K562 (cell line): ENCODE measurements at regions not wholly inside any gene's neighbourhood (a gene's known extent, or its start where the extent isn't known, plus 50 kb on each side); places are given as distances from the start of the nearest gene placed in this dataset.

Experiments
- ATAC-seq: fragments of 200-7000 bp; cut with Tn5 transposase; 3 replicates; pipeline ENCODE4 v1.9.1; 2020; ENCODE audit warnings: moderate library complexity
- BruUV-seq: library from RNA; stranded (reverse); fragments of 400-500 nt; replicated peaks from 2 replicates; lab custom pipeline; 2021; lab: Mats Ljungman, UMichigan
- CTCF ChIA-PET: fragments of 300-600 bp; formaldehyde crosslinking; extraction: SDS; loops from one replicate; lab custom pipeline; 2021; ENCODE audit warnings: low intra/inter-chr PET ratio; lab: Yijun Ruan, JAX
- POLR2A ChIA-PET: fragments of 300-600, 350-650 bp; sonication (Branson Sonifier 250); formaldehyde crosslinking; extraction: SDS; loops from one replicate; lab custom pipeline; 2021; ENCODE audit warnings: antibody characterized with exemption, inconsistent platforms; lab: Yijun Ruan, JAX
- DNase-seq, 4 experiments: peaks; one replicate each; pipeline versions ENCODE4 v3.0.0 to v3.0.0-alpha.2; 2011 to 2018; ENCODE audit warnings: low spot score in 3 of 4, mixed read lengths in 3 of 4; ENCODE audit errors: extremely low read depth in 1 of 4
- FAIRE-seq: peaks from 2 replicates; lab custom pipeline; 2011; peaks lifted over from hg19 to GRCh38; lab: Jason Lieb, UNC
- H2AFZ ChIP-seq: 2 replicates; pipeline ENCODE4 v1.6.0; 2011; ENCODE audit warnings: low read depth, low read length, control low read depth, inconsistent platforms
- H3K27ac ChIP-seq: fragments of 200-600 bp; 3 replicates; pipeline ENCODE4 v1.8.0; 2011; ENCODE audit warnings: low read depth, mild to moderate bottlenecking, control low read depth, inconsistent platforms, low read length, moderate library complexity, mixed read lengths; ENCODE audit errors: extremely low read depth
- H3K27me3 ChIP-seq, 2 experiments: fragments of 300-600 bp in 1 of 2; 2 replicates in 1 of 2; 3 replicates in 1 of 2; pipeline versions ENCODE4 v1.6.0 to v1.8.0; 2011; ENCODE audit warnings: inconsistent platforms in 2 of 2, low read length in 2 of 2, mild to moderate bottlenecking in 1 of 2, mixed read lengths in 1 of 2, moderate library complexity in 1 of 2; ENCODE audit not compliant: control insufficient read depth in 2 of 2, insufficient read depth in 2 of 2
- H3K36me3 ChIP-seq: fragments of 300-600 bp; 3 replicates; pipeline ENCODE4 v1.8.0; 2011; ENCODE audit warnings: mild to moderate bottlenecking, low read length, inconsistent platforms; ENCODE audit not compliant: control insufficient read depth, insufficient read depth
- H3K4me1 ChIP-seq, 2 experiments: fragments of 200-600 bp in 1 of 2; replicated peaks in 1 of 2; 2 replicates in 1 of 2; 3 replicates in 1 of 2; pipeline versions ENCODE4 v1.5.1 to v1.8.0; 2011; ENCODE audit warnings: inconsistent platforms in 2 of 2, low read length in 2 of 2, mild to moderate bottlenecking in 1 of 2, mixed read lengths in 1 of 2, moderate library complexity in 1 of 2; ENCODE audit not compliant: control insufficient read depth in 2 of 2, insufficient read depth in 2 of 2
- H3K4me2 ChIP-seq: 2 replicates; pipeline ENCODE4 v1.6.1; 2011; ENCODE audit warnings: low read length, control low read depth, inconsistent platforms, mixed read lengths; ENCODE audit not compliant: insufficient read depth
- H3K4me3 ChIP-seq: fragments of 200-600 bp; sonication (generic), shearing (Covaris generic); 2 replicates; pipeline ENCODE4 v1.5.1; 2016; ENCODE audit warnings: control low read depth, inconsistent platforms
- H3K79me2 ChIP-seq: fragments of 200-600 bp; 3 replicates; pipeline ENCODE4 v1.8.0; 2011; ENCODE audit warnings: low read length, inconsistent platforms; ENCODE audit not compliant: control insufficient read depth, insufficient read depth
- H3K9ac ChIP-seq, 2 experiments: 2 replicates each; pipeline versions ENCODE4 v1.6.0 to v1.6.1; 2011; ENCODE audit warnings: low read depth in 2 of 2, low read length in 2 of 2, control low read depth in 1 of 2, inconsistent platforms in 1 of 2, mild to moderate bottlenecking in 1 of 2, mixed read lengths in 1 of 2; ENCODE audit not compliant: insufficient read depth in 1 of 2
- H3K9me1 ChIP-seq: one replicate; pipeline ENCODE4 v1.6.0; 2011; ENCODE audit warnings: inconsistent platforms, mild to moderate bottlenecking, low read length, moderate library complexity; ENCODE audit not compliant: control insufficient read depth, insufficient read depth
- H3K9me3 ChIP-seq: replicated peaks from 2 replicates; pipeline ENCODE4 v1.5.1; 2011; ENCODE audit warnings: low read depth, low read length, inconsistent platforms; ENCODE audit not compliant: control insufficient read depth, insufficient read depth
- H4K20me1 ChIP-seq: replicated peaks from 2 replicates; pipeline ENCODE4 v1.6.1; 2011; ENCODE audit warnings: low read length, inconsistent platforms, mixed read lengths; ENCODE audit not compliant: control insufficient read depth, insufficient read depth
- GTF2F1 ChIP-seq: IDR thresholded peaks from 2 replicates; pipeline ENCODE4 v1.6.1; 2011; ENCODE audit warnings: low read depth, low read length, improper control_type of control experiment
- POLR2AphosphoS2 ChIP-seq: IDR thresholded peaks from 2 replicates; pipeline ENCODE4 v1.6.1; 2012; ENCODE audit warnings: low read length, improper control_type of control experiment
- SRSF9 ChIP-seq: fragments of 200-400 bp; formaldehyde crosslinking; IDR thresholded peaks from 2 replicates; pipeline ENCODE4 v1.6.1; 2017; ENCODE audit warnings: low read depth, low read length, borderline replicate concordance
- ZNF175 ChIP-seq: fragments of 200-800 bp; sonication (Bioruptor generic); IDR thresholded peaks from 2 replicates; pipeline ENCODE4 v1.6.1; 2016; ENCODE audit warnings: low read depth, mild to moderate bottlenecking, missing genetic modification characterization, missing compliant biosample characterization
- WGBS: fragments of 100-300 bp; shearing (Covaris generic); methylation state at CpG from one replicate; pipeline ENCODE4 v1.1.6; 2016; ENCODE audit warnings: low coverage, mixed read lengths; ENCODE audit not compliant: insufficient coverage; ENCODE audit errors: missing lambda C conversion rate; 5-methylcytosine and 5-hydroxymethylcytosine counted together
- in situ Hi-C: fragments of 300-500 bp; cut with MboI; formaldehyde crosslinking; loops from 4 replicates; pipeline ENCODE4 v1.15.0; 2018; ENCODE audit warnings: inconsistent platforms, mixed read lengths
- intact Hi-C: fragments of 100-400 bp; cut with micrococcal nuclease; formaldehyde crosslinking; loops from 2 replicates; pipeline ENCODE4 v1.14.2; 2022
- TF ChIP-seq, protein P1 (sequence below): fragments of 150-350 bp; conservative IDR thresholded peaks from 2 replicates; pipeline ENCODE4 v1.6.1; 2014; ENCODE audit warnings: low read length
- TF ChIP-seq, protein P2 (sequence below): sonication (generic); formaldehyde crosslinking; IDR thresholded peaks from 2 replicates; pipeline ENCODE4 v1.8.0; 2023; ENCODE audit warnings: mild to moderate bottlenecking, missing genetic modification reagents
- TF ChIP-seq, protein P3 (sequence below): sonication (generic); formaldehyde crosslinking; IDR thresholded peaks from 2 replicates; pipeline ENCODE4 v1.8.1; 2023; ENCODE audit warnings: mild to moderate bottlenecking, missing genetic modification reagents
- TF ChIP-seq, protein P4 (sequence below): fragments of 250-450 bp; sonication (Bioruptor Pico); IDR thresholded peaks from 2 replicates; pipeline ENCODE4 v1.4.0; 2020; ENCODE audit warnings: borderline replicate concordance

DNA sequence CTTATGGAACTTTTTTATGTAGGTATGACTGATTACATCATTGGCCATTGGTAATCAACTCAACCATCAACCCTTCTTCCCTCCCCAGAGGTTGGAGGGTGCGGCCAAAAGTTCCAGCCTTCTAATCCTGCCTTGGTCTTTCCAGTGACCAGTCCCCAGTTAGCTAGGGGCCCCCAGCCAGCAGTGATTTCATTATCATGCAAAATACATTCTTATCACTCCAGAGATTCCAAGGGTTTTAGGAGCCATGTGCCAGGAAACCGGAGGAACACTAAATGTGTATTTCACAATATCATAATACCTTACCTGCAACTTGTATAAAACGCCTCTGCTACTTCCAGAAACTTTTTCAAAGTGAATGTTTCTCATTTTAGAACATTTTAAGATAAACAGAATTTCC, 181.5 kb upstream of the PELI2 start:
- in situ Hi-C loops: no loop called here

More for the DNA sequence above, 181.5 kb upstream of the PELI2 start:
- Histone ChIP-seq H3K9me1 (no peaks in the 10 kb centered on the region), H3K27me3 (peaks cover 0 to 8% of the 10 kb centered on the region in 2 experiments; a peak in 2 of 5 replicates), H4K20me1 (no peaks in the 10 kb centered on the region), H3K79me2 (no peaks in the 10 kb centered on the region), H3K4me3 (no peak overlapping the region), H3K9ac (no peak overlapping the region), H2AFZ (no peak overlapping the region)
- BruUV-seq: no TSS peak
- 0% methylated on average over 3 of the region's 3 CpGs for WGBS
- FAIRE-seq: no peak
- no peak for DNase-seq
- intact Hi-C loops: no loop called here
- POLR2A ChIA-PET: no interaction called here
- CTCF ChIA-PET: no interaction called here
- no peak for ATAC-seq
- TF ChIP-seq, protein P1, sequence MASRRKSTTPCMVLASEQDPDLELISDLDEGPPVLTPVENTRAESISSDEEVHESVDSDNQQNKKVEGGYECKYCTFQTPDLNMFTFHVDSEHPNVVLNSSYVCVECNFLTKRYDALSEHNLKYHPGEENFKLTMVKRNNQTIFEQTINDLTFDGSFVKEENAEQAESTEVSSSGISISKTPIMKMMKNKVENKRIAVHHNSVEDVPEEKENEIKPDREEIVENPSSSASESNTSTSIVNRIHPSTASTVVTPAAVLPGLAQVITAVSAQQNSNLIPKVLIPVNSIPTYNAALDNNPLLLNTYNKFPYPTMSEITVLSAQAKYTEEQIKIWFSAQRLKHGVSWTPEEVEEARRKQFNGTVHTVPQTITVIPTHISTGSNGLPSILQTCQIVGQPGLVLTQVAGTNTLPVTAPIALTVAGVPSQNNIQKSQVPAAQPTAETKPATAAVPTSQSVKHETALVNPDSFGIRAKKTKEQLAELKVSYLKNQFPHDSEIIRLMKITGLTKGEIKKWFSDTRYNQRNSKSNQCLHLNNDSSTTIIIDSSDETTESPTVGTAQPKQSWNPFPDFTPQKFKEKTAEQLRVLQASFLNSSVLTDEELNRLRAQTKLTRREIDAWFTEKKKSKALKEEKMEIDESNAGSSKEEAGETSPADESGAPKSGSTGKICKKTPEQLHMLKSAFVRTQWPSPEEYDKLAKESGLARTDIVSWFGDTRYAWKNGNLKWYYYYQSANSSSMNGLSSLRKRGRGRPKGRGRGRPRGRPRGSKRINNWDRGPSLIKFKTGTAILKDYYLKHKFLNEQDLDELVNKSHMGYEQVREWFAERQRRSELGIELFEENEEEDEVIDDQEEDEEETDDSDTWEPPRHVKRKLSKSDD: no peak
- TF ChIP-seq, protein P2, sequence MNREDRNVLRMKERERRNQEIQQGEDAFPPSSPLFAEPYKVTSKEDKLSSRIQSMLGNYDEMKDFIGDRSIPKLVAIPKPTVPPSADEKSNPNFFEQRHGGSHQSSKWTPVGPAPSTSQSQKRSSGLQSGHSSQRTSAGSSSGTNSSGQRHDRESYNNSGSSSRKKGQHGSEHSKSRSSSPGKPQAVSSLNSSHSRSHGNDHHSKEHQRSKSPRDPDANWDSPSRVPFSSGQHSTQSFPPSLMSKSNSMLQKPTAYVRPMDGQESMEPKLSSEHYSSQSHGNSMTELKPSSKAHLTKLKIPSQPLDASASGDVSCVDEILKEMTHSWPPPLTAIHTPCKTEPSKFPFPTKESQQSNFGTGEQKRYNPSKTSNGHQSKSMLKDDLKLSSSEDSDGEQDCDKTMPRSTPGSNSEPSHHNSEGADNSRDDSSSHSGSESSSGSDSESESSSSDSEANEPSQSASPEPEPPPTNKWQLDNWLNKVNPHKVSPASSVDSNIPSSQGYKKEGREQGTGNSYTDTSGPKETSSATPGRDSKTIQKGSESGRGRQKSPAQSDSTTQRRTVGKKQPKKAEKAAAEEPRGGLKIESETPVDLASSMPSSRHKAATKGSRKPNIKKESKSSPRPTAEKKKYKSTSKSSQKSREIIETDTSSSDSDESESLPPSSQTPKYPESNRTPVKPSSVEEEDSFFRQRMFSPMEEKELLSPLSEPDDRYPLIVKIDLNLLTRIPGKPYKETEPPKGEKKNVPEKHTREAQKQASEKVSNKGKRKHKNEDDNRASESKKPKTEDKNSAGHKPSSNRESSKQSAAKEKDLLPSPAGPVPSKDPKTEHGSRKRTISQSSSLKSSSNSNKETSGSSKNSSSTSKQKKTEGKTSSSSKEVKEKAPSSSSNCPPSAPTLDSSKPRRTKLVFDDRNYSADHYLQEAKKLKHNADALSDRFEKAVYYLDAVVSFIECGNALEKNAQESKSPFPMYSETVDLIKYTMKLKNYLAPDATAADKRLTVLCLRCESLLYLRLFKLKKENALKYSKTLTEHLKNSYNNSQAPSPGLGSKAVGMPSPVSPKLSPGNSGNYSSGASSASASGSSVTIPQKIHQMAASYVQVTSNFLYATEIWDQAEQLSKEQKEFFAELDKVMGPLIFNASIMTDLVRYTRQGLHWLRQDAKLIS: no peak
- TF ChIP-seq GTF2F1 (no peak), SRSF9 (no peak), POLR2AphosphoS2 (no peak), ZNF175 (CRISPR knock-in tag) (no peak)
- TF ChIP-seq, protein P3, sequence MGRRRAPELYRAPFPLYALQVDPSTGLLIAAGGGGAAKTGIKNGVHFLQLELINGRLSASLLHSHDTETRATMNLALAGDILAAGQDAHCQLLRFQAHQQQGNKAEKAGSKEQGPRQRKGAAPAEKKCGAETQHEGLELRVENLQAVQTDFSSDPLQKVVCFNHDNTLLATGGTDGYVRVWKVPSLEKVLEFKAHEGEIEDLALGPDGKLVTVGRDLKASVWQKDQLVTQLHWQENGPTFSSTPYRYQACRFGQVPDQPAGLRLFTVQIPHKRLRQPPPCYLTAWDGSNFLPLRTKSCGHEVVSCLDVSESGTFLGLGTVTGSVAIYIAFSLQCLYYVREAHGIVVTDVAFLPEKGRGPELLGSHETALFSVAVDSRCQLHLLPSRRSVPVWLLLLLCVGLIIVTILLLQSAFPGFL: no peak
- TF ChIP-seq, protein P4, sequence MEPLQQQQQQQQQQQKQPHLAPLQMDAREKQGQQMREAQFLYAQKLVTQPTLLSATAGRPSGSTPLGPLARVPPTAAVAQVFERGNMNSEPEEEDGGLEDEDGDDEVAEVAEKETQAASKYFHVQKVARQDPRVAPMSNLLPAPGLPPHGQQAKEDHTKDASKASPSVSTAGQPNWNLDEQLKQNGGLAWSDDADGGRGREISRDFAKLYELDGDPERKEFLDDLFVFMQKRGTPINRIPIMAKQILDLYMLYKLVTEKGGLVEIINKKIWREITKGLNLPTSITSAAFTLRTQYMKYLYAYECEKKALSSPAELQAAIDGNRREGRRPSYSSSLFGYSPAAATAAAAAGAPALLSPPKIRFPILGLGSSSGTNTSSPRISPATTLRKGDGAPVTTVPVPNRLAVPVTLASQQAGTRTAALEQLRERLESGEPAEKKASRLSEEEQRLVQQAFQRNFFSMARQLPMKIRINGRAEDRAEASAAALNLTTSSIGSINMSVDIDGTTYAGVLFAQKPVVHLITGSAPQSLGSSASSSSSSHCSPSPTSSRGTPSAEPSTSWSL (CRISPR knock-in tag): no peak
- TF ChIP-seq, all 486 proteins: peak for 0
- Histone ChIP-seq H3K36me3 (no peaks in the 10 kb centered on the region), H3K9me3 (no peaks in the 10 kb centered on the region), H3K4me1 (no peaks in the 10 kb centered on the region), H3K27ac (no peak overlapping the region), H3K4me2 (no peak overlapping the region)
